ENCODE measurements at regions not wholly inside any gene's neighbourhood (a gene's known extent, or its start where the extent isn't known, plus 50 kb on each side); places are given as distances from the start of the nearest gene placed in this dataset.

DNA sequence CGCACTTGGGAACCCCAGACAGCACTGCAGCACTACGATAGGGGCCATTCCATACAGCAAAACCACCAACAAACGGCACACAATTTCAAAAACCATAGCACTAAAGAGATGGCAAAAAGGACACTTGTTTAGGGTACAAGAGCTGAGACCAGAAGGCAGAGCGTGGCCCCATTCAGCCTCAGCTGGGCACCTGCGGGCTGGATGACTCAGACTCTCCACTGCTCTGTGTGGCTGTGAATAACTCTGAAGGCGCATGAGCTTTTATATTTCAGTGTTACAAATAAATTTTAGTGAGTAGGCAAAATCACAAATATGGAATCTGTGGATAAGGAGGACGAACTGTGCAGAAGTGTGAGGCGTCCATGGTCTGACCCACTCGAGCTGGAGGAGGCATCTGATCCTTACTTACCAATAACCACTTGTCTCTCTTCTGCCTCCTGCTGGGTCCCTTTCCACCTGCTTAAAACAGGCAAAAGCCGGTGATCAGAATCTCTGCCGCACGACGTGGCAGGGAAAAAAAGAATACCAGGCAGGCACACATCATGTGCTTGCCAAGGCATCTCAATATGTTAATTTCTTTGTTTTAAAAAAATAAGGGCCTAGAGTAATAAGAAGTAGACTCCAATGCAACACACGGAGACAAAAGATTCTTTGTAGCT, 325.7 kb downstream of the SHANK2 start:
- TF ChIP-seq EP300 (IDR thresholded peaks at IDR 0.05) = no peak
- TF ChIP-seq, protein P1, sequence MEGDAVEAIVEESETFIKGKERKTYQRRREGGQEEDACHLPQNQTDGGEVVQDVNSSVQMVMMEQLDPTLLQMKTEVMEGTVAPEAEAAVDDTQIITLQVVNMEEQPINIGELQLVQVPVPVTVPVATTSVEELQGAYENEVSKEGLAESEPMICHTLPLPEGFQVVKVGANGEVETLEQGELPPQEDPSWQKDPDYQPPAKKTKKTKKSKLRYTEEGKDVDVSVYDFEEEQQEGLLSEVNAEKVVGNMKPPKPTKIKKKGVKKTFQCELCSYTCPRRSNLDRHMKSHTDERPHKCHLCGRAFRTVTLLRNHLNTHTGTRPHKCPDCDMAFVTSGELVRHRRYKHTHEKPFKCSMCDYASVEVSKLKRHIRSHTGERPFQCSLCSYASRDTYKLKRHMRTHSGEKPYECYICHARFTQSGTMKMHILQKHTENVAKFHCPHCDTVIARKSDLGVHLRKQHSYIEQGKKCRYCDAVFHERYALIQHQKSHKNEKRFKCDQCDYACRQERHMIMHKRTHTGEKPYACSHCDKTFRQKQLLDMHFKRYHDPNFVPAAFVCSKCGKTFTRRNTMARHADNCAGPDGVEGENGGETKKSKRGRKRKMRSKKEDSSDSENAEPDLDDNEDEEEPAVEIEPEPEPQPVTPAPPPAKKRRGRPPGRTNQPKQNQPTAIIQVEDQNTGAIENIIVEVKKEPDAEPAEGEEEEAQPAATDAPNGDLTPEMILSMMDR (IDR thresholded peaks at IDR 0.05) = no peak
